ENCODE measurements at regions not wholly inside any gene's neighbourhood (a gene's known extent, or its start where the extent isn't known, plus 50 kb on each side); places are given as distances from the start of the nearest gene placed in this dataset.

GRCh38 chr14:85236296-85236695 lies 293.6 kb upstream of the FLRT2 start:
- H3K27me3 ChIP-seq = no peaks in the 10 kb centered on the region
- no peaks in the 10 kb centered on the region for H3K4me1 ChIP-seq
- intact Hi-C loops (cut with DNase I) = no loop called here
- DNase-seq (ENCODE audit: extremely low spot score in 2 of 2) = no peak
- TF ChIP-seq POLR2A (IDR thresholded peaks at IDR 0.05) = no peak
- no peak for TF ChIP-seq POLR2AphosphoS5 (IDR thresholded peaks at IDR 0.05; ENCODE audit: insufficient read depth in 1 of 2, low read depth in 1 of 2)
- TF ChIP-seq, protein P1, sequence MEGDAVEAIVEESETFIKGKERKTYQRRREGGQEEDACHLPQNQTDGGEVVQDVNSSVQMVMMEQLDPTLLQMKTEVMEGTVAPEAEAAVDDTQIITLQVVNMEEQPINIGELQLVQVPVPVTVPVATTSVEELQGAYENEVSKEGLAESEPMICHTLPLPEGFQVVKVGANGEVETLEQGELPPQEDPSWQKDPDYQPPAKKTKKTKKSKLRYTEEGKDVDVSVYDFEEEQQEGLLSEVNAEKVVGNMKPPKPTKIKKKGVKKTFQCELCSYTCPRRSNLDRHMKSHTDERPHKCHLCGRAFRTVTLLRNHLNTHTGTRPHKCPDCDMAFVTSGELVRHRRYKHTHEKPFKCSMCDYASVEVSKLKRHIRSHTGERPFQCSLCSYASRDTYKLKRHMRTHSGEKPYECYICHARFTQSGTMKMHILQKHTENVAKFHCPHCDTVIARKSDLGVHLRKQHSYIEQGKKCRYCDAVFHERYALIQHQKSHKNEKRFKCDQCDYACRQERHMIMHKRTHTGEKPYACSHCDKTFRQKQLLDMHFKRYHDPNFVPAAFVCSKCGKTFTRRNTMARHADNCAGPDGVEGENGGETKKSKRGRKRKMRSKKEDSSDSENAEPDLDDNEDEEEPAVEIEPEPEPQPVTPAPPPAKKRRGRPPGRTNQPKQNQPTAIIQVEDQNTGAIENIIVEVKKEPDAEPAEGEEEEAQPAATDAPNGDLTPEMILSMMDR (IDR thresholded peaks at IDR 0.05) = no peak
- H3K4me3 ChIP-seq = no peak overlapping the region
- H3K27ac ChIP-seq = no peak overlapping the region
- no peaks in the 10 kb centered on the region for H3K36me3 ChIP-seq
- no peaks in the 10 kb centered on the region for H3K9me3 ChIP-seq

DNA sequence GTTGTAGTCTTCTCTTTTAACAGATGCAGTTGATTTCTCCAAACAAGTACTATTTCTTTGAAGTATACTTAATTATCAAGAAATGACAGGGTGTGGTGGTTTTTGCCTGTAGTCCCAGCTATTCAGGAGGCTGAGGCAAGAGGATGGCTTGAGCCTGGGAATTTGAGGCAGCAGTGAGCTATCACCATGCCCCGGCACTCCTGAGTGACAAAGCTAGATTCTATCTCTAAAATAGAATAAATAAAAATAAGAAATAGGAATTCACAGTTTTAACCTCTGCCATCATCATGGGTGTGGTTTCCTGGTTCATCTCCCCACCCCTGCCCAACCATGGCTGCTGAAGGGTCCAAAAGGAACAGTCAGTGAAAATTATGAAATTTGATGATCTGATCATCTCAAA lies 290.2 kb upstream of the FLRT2 start:
- Histone ChIP-seq H3K27me3 (no peaks in the 10 kb centered on the region), H3K9me3 (no peaks in the 10 kb centered on the region), H3K4me1 (no peaks in the 10 kb centered on the region), H3K4me3 (no peak overlapping the region), H3K27ac (no peak overlapping the region), H3K36me3 (no peaks in the 10 kb centered on the region)
- DNase-seq (ENCODE audit: extremely low spot score in 2 of 2) = no peak
- no peak for TF ChIP-seq POLR2AphosphoS5 (IDR thresholded peaks at IDR 0.05; ENCODE audit: insufficient read depth in 1 of 2, low read depth in 1 of 2)
- TF ChIP-seq, protein P1 (IDR thresholded peaks at IDR 0.05) = no peak
- intact Hi-C loops (cut with DNase I) = no loop called here

- Histone ChIP-seq H3K36me3 (no peaks in the 10 kb centered on the region), H3K4me1 (no peaks in the 10 kb centered on the region), H3K27ac (no peak overlapping the region), H3K4me3 (no peak overlapping the region), H3K9me3 (no peaks in the 10 kb centered on the region), H3K27me3 (no peaks in the 10 kb centered on the region)
- TF ChIP-seq, protein P1 (IDR thresholded peaks at IDR 0.05) = no peak
- TF ChIP-seq POLR2A (IDR thresholded peaks at IDR 0.05) (no peak), POLR2AphosphoS5 (IDR thresholded peaks at IDR 0.05; ENCODE audit: insufficient read depth in 1 of 2, low read depth in 1 of 2) (no peak)
- DNase-seq (ENCODE audit: extremely low spot score in 2 of 2) = no peak
- intact Hi-C loops (cut with DNase I) = no loop called here
Observed at GRCh38 chr14:85241022-85241855, 288.7 kb upstream of the FLRT2 start.

- H3K9me3 ChIP-seq = no peaks in the 10 kb centered on the region
- H3K27ac ChIP-seq = no peak overlapping the region
- no peak overlapping the region for H3K4me3 ChIP-seq
- H3K36me3 ChIP-seq = no peaks in the 10 kb centered on the region
- intact Hi-C loops (cut with DNase I) = no loop called here
- no peak for DNase-seq (ENCODE audit: extremely low spot score in 2 of 2)
- no peaks in the 10 kb centered on the region for H3K4me1 ChIP-seq
- no peak for TF ChIP-seq POLR2A (IDR thresholded peaks at IDR 0.05)
- no peak for TF ChIP-seq POLR2AphosphoS5 (IDR thresholded peaks at IDR 0.05; ENCODE audit: insufficient read depth in 1 of 2, low read depth in 1 of 2)
- TF ChIP-seq, protein P1 (IDR thresholded peaks at IDR 0.05) = no peak
- H3K27me3 ChIP-seq = no peaks in the 10 kb centered on the region
Observed at GRCh38 chr14:85242666-85243065, 287.3 kb upstream of the FLRT2 start.

DNA sequence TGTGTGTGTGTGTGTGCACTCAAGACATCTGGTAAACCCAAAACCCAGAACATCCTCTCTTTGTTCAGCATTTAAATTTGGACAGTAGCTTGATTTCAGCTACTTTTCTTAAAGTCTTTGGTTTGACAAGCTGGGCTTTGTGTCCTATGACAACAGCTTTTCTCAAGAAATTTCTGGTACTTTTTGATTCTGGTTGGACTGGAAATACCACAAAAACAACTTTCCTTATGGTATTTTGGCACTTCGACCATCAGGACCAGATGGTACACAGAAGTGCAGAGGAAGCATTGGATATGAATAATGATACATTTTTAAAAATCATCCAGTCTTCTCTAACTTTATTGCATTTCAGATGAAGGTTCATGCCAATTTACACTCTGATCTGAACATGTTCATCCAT lies 286.6 kb upstream of the FLRT2 start:
- H3K9me3 ChIP-seq = no peaks in the 10 kb centered on the region
- no peak for TF ChIP-seq POLR2AphosphoS5 (IDR thresholded peaks at IDR 0.05; ENCODE audit: insufficient read depth in 1 of 2, low read depth in 1 of 2)
- no peak for TF ChIP-seq POLR2A (IDR thresholded peaks at IDR 0.05)
- TF ChIP-seq, protein P1 (IDR thresholded peaks at IDR 0.05) = no peak

More for the DNA sequence above, 286.6 kb upstream of the FLRT2 start:
- Histone ChIP-seq H3K36me3 (no peaks in the 10 kb centered on the region), H3K27ac (no peak overlapping the region), H3K27me3 (no peaks in the 10 kb centered on the region), H3K4me3 (no peak overlapping the region), H3K4me1 (no peaks in the 10 kb centered on the region)
- intact Hi-C loops (cut with DNase I) = no loop called here
- DNase-seq (ENCODE audit: extremely low spot score in 2 of 2) = no peak

All from vagina (tissue), 2 donors.